ENCODE measurements at regions not wholly inside any gene's neighbourhood (a gene's known extent, or its start where the extent isn't known, plus 50 kb on each side); places are given as distances from the start of the nearest gene placed in this dataset.

- WGBS, result 88% methylated on average over 2 of the region's 2 CpGs
- no peaks in the 10 kb centered on the region for H3K27me3 ChIP-seq (ENCODE audit: control insufficient read depth in 4 of 4, insufficient read depth in 4 of 4, low read length in 3 of 4)
- no peaks in the 10 kb centered on the region for H3K9me3 ChIP-seq (ENCODE audit: control insufficient read depth in 4 of 4, low read length in 3 of 4)
- no peak overlapping the region for H3K27ac ChIP-seq (ENCODE audit: low read depth in 1 of 2, low read length in 2 of 2)
- TF ChIP-seq EGR1 (IDR thresholded peaks at IDR 0.05; ENCODE audit: low read depth in 2 of 2), result no peak
- TF ChIP-seq TAF1 (conservative IDR thresholded peaks at IDR 0.05), result no peak
- TF ChIP-seq GABPA (IDR thresholded peaks at IDR 0.05 in 1 of 2, conservative IDR thresholded peaks at IDR 0.05 in 1 of 2), result no peak
- no peak for TF ChIP-seq FOXA2 (IDR thresholded peaks at IDR 0.05)
- TF ChIP-seq SP1 (IDR thresholded peaks at IDR 0.05), result no peak
- TF ChIP-seq MAX (IDR thresholded peaks at IDR 0.05), result no peak
- TF ChIP-seq HNF4A (conservative IDR thresholded peaks at IDR 0.05), result no peak
- no peak for TF ChIP-seq ATF3 (IDR thresholded peaks at IDR 0.05)
- no peak for TF ChIP-seq JUND (IDR thresholded peaks at IDR 0.05)
- no peak for TF ChIP-seq YY1 (IDR thresholded peaks at IDR 0.05)
- TF ChIP-seq ZBTB33 (IDR thresholded peaks at IDR 0.05), result no peak
- TF ChIP-seq RXRA (IDR thresholded peaks at IDR 0.05), result no peak
- no peak for TF ChIP-seq REST (IDR thresholded peaks at IDR 0.05)
- no peak for TF ChIP-seq CTCF (IDR thresholded peaks at IDR 0.05; ENCODE audit: low read depth, low read length, missing input control)
- TF ChIP-seq HNF4G (IDR thresholded peaks at IDR 0.05), result no peak
- no peak for DNase-seq (ENCODE audit: low spot score)
- H3K9ac ChIP-seq (ENCODE audit: low read depth in 1 of 2, low read length in 2 of 2), result no peak overlapping the region
- H3K36me3 ChIP-seq (ENCODE audit: control insufficient read depth in 4 of 4, insufficient read depth in 3 of 4, low read depth in 1 of 4, low read length in 3 of 4), result no peaks in the 10 kb centered on the region
- no peaks in the 10 kb centered on the region for H3K4me1 ChIP-seq (ENCODE audit: control insufficient read depth in 4 of 4, insufficient read depth in 4 of 4, low read length in 3 of 4)
- H3K4me3 ChIP-seq (ENCODE audit: low read depth in 1 of 3, low read length in 3 of 3), result no peak overlapping the region
Measured at GRCh38 chr3:38980938-38981337, 70.8 kb downstream of the SCN11A start.

GRCh38 chr3:38978729-38979128 is 73.0 kb downstream of the SCN11A start:
- H3K4me3 ChIP-seq (ENCODE audit: low read depth in 1 of 3, low read length in 3 of 3), result no peak overlapping the region
- H3K9ac ChIP-seq (ENCODE audit: low read depth in 1 of 2, low read length in 2 of 2), result no peak overlapping the region
- no peaks in the 10 kb centered on the region for H3K27me3 ChIP-seq (ENCODE audit: control insufficient read depth in 4 of 4, insufficient read depth in 4 of 4, low read length in 3 of 4)
- no peak for DNase-seq (ENCODE audit: low spot score)
- no peak for TF ChIP-seq REST (IDR thresholded peaks at IDR 0.05)
- TF ChIP-seq EGR1 (IDR thresholded peaks at IDR 0.05; ENCODE audit: low read depth in 2 of 2), result no peak
- TF ChIP-seq HNF4A (conservative IDR thresholded peaks at IDR 0.05), result no peak
- no peak for TF ChIP-seq RXRA (IDR thresholded peaks at IDR 0.05)
- no peak for TF ChIP-seq HNF4G (IDR thresholded peaks at IDR 0.05)
- TF ChIP-seq ATF3 (IDR thresholded peaks at IDR 0.05), result no peak
- no peak for TF ChIP-seq GABPA (IDR thresholded peaks at IDR 0.05 in 1 of 2, conservative IDR thresholded peaks at IDR 0.05 in 1 of 2)
- no peak overlapping the region for H3K27ac ChIP-seq (ENCODE audit: low read depth in 1 of 2, low read length in 2 of 2)
- no peaks in the 10 kb centered on the region for H3K36me3 ChIP-seq (ENCODE audit: control insufficient read depth in 4 of 4, insufficient read depth in 3 of 4, low read depth in 1 of 4, low read length in 3 of 4)
- no peaks in the 10 kb centered on the region for H3K4me1 ChIP-seq (ENCODE audit: control insufficient read depth in 4 of 4, insufficient read depth in 4 of 4, low read length in 3 of 4)
- 73% methylated on average over 6 of the region's 6 CpGs for WGBS
- H3K9me3 ChIP-seq (ENCODE audit: control insufficient read depth in 4 of 4, low read length in 3 of 4), result no peaks in the 10 kb centered on the region
